ENCODE measurements at regions not wholly inside any gene's neighbourhood (a gene's known extent, or its start where the extent isn't known, plus 50 kb on each side); places are given as distances from the start of the nearest gene placed in this dataset.

DNA sequence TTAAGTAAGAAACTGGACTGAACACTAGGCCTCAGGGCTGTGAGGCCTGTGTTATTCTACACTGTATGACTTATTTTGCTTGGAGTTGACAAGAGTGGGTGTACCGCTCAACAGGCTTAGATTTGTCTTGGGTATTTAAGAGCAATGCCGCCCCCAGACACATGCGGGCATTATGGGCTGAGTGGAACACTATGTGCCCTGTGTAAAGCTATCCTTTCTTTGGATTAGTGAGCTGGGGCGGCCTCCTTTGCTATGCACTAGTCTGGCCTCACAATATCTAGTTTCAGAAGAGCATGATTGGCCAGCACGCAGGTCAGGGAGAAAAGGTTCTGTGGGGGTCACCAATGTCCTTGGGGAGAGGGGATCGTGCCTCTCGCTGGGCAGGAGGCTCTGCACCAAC is 206.3 kb upstream of the GDNF start:
- H3K27me3 ChIP-seq (ENCODE audit: control insufficient read depth, insufficient read depth, low read length) = peaks cover 14% of the 10 kb centered on the region
- no peak overlapping the region for H3K9ac ChIP-seq (ENCODE audit: low read depth, low read length)
- in situ Hi-C loops (cut with MboI; ENCODE audit: low sequenced_read_pairs) (no loop called here), dilution Hi-C loops (cut with HindIII; ENCODE audit: low sequenced_read_pairs, unreplicated experiment) (no loop called here), intact Hi-C loops (cut with micrococcal nuclease) (no loop called here)
- no peaks in the 10 kb centered on the region for H3K9me3 ChIP-seq (ENCODE audit: control insufficient read depth, insufficient read depth, low read length)
- no peaks in the 10 kb centered on the region for H3K9me1 ChIP-seq (ENCODE audit: insufficient read depth, low read length)
- BruUV-seq (replicated peaks) = no TSS peak
- no peak overlapping the region for H2BK20ac ChIP-seq (ENCODE audit: low read depth, low read length)
- no peak overlapping the region for H3K18ac ChIP-seq (ENCODE audit: low read depth, low read length)
- no peak overlapping the region for H3K27ac ChIP-seq (ENCODE audit: insufficient read depth, low read length)
- no peak overlapping the region for H3K4ac ChIP-seq (ENCODE audit: low read depth, low read length)
- no CpG with 5 or more reads among the region's 7 CpGs for WGBS, 2 experiments (ENCODE audit: extremely low coverage in 2 of 2, insufficient read length in 1 of 2)
- H4K5ac ChIP-seq (ENCODE audit: low read depth, low read length) = no peak overlapping the region
- no peak overlapping the region for H2AK5ac ChIP-seq (ENCODE audit: low read depth, low read length)
- no peak overlapping the region for H2AK9ac ChIP-seq (replicated peaks; ENCODE audit: low read depth, low read length, poor library complexity)
- no peak overlapping the region for H3K23ac ChIP-seq (ENCODE audit: low read depth, low read length)
- no peak overlapping the region for H3K14ac ChIP-seq (replicated peaks; ENCODE audit: low read depth, low read length)
- TF ChIP-seq POLR2A (IDR thresholded peaks at IDR 0.05; ENCODE audit: low read depth, low read length) (no peak), MXI1 (IDR thresholded peaks at IDR 0.05; ENCODE audit: borderline replicate concordance, low read depth, low read length) (no peak), CEBPB (IDR thresholded peaks at IDR 0.05; ENCODE audit: low read depth, low read length) (no peak), FOS (IDR thresholded peaks at IDR 0.05; ENCODE audit: low read depth, low read length) (no peak), MAFK (IDR thresholded peaks at IDR 0.05; ENCODE audit: low read depth, low read length) (no peak), CHD1 (IDR thresholded peaks at IDR 0.05; ENCODE audit: low read depth, low read length) (no peak), RFX5 (IDR thresholded peaks at IDR 0.05; ENCODE audit: low read depth, low read length) (no peak), NFE2L2 (IDR thresholded peaks at IDR 0.05; ENCODE audit: low read depth, low read length) (no peak), BHLHE40 (IDR thresholded peaks at IDR 0.05; ENCODE audit: low read depth, low read length) (no peak), MAZ (IDR thresholded peaks at IDR 0.05; ENCODE audit: borderline replicate concordance, low read depth, low read length) (no peak), RCOR1 (IDR thresholded peaks at IDR 0.05; ENCODE audit: insufficient replicate concordance, low read length) (no peak), RAD21 (IDR thresholded peaks at IDR 0.05; ENCODE audit: low read length) (no peak), SMC3 (IDR thresholded peaks at IDR 0.05; ENCODE audit: low read depth, low read length) (no peak)
- TF ChIP-seq, protein P1, sequence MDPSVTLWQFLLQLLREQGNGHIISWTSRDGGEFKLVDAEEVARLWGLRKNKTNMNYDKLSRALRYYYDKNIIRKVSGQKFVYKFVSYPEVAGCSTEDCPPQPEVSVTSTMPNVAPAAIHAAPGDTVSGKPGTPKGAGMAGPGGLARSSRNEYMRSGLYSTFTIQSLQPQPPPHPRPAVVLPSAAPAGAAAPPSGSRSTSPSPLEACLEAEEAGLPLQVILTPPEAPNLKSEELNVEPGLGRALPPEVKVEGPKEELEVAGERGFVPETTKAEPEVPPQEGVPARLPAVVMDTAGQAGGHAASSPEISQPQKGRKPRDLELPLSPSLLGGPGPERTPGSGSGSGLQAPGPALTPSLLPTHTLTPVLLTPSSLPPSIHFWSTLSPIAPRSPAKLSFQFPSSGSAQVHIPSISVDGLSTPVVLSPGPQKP (IDR thresholded peaks at IDR 0.05; ENCODE audit: borderline replicate concordance, low read depth, low read length) = no peak
- TF ChIP-seq, protein P2, sequence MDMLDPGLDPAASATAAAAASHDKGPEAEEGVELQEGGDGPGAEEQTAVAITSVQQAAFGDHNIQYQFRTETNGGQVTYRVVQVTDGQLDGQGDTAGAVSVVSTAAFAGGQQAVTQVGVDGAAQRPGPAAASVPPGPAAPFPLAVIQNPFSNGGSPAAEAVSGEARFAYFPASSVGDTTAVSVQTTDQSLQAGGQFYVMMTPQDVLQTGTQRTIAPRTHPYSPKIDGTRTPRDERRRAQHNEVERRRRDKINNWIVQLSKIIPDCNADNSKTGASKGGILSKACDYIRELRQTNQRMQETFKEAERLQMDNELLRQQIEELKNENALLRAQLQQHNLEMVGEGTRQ (IDR thresholded peaks at IDR 0.05; ENCODE audit: low read depth, low read length) = no peak
- TF ChIP-seq, protein P3, sequence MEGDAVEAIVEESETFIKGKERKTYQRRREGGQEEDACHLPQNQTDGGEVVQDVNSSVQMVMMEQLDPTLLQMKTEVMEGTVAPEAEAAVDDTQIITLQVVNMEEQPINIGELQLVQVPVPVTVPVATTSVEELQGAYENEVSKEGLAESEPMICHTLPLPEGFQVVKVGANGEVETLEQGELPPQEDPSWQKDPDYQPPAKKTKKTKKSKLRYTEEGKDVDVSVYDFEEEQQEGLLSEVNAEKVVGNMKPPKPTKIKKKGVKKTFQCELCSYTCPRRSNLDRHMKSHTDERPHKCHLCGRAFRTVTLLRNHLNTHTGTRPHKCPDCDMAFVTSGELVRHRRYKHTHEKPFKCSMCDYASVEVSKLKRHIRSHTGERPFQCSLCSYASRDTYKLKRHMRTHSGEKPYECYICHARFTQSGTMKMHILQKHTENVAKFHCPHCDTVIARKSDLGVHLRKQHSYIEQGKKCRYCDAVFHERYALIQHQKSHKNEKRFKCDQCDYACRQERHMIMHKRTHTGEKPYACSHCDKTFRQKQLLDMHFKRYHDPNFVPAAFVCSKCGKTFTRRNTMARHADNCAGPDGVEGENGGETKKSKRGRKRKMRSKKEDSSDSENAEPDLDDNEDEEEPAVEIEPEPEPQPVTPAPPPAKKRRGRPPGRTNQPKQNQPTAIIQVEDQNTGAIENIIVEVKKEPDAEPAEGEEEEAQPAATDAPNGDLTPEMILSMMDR (conservative IDR thresholded peaks at IDR 0.05; ENCODE audit: low read depth, low read length) = no peak
- CTCF ChIA-PET = no interaction called here
- POLR2A ChIA-PET (ENCODE audit: unreplicated experiment) = no interaction called here
- no peaks in the 10 kb centered on the region for H3K79me1 ChIP-seq (ENCODE audit: low read depth in 1 of 2, low read length in 2 of 2)
- no peak overlapping the region for H4K8ac ChIP-seq (ENCODE audit: low read depth in 2 of 2, low read length in 2 of 2)
- H4K20me1 ChIP-seq (ENCODE audit: insufficient read depth, low read length) = no peaks in the 10 kb centered on the region
- no peak overlapping the region for H4K91ac ChIP-seq (ENCODE audit: insufficient read depth, low read depth, low read length)
- H2BK5ac ChIP-seq (ENCODE audit: low read depth, low read length, poor library complexity, severe bottlenecking) = no peak overlapping the region
- DNase-seq (no peak), ATAC-seq (ENCODE audit: low read depth) (no peak)
- no peak overlapping the region for H2AFZ ChIP-seq (replicated peaks; ENCODE audit: low read length, poor library complexity)
- H3K56ac ChIP-seq (ENCODE audit: extremely low read depth, insufficient read depth, low read length) = no peak overlapping the region
- no peak overlapping the region for H2BK15ac ChIP-seq (ENCODE audit: low read depth, low read length)
- H3K4me1 ChIP-seq (ENCODE audit: control insufficient read depth, insufficient read depth, low read length) = no peaks in the 10 kb centered on the region
- no peak overlapping the region for H3K4me3 ChIP-seq (ENCODE audit: insufficient read depth, low read depth, low read length)
- no peak overlapping the region for H2BK120ac ChIP-seq (ENCODE audit: low read depth, low read length)
- no peaks in the 10 kb centered on the region for H3K36me3 ChIP-seq (ENCODE audit: control insufficient read depth, insufficient read depth, low read length)
- no peak overlapping the region for H3K4me2 ChIP-seq (ENCODE audit: low read depth, low read length)
